Activated T-helper 2 cell treated with anti-CD3 and anti-CD28 coated beads, Interferon-gamma antibody, Interleukin-2, Interleukin-4, amounts not matched to agents 10 μg/mL and 5 μg/mL and 100 μg/mL, durations not matched to agents 14 hours and 24 hours and 36 hours (primary cell): ENCODE measurements at regions not wholly inside any gene's neighbourhood (a gene's known extent, or its start where the extent isn't known, plus 50 kb on each side); places are given as distances from the start of the nearest gene placed in this dataset.

Experiments used
- DNase-seq: peaks from one replicate; pipeline ENCODE4 v3.0.0; 2021; ENCODE audit warnings: low spot score
- H3K27ac Mint-ChIP-seq: one replicate; pipeline ENCODE4 v1.8.0; 2021; ENCODE audit warnings: mixed read lengths
- H3K27me3 Mint-ChIP-seq: one replicate; pipeline ENCODE4 v1.8.0; 2021; ENCODE audit warnings: low read depth, mixed read lengths
- H3K36me3 Mint-ChIP-seq: one replicate; pipeline ENCODE4 v1.8.0; 2021; ENCODE audit warnings: low read depth, mixed read lengths
- H3K4me1 Mint-ChIP-seq: one replicate; pipeline ENCODE4 v1.8.0; 2021; ENCODE audit warnings: low read depth, mixed read lengths
- H3K4me3 Mint-ChIP-seq: one replicate; pipeline ENCODE4 v1.8.0; 2021; ENCODE audit warnings: low read depth, mild to moderate bottlenecking, moderate library complexity, mixed read lengths
- H3K9me3 Mint-ChIP-seq: one replicate; pipeline ENCODE4 v1.8.0; 2021; ENCODE audit warnings: mixed read lengths
- intact Hi-C: fragments of 100-400 bp; cut with micrococcal nuclease; formaldehyde crosslinking; loops from one replicate; pipeline ENCODE4 v1.15.1; 2023

DNA sequence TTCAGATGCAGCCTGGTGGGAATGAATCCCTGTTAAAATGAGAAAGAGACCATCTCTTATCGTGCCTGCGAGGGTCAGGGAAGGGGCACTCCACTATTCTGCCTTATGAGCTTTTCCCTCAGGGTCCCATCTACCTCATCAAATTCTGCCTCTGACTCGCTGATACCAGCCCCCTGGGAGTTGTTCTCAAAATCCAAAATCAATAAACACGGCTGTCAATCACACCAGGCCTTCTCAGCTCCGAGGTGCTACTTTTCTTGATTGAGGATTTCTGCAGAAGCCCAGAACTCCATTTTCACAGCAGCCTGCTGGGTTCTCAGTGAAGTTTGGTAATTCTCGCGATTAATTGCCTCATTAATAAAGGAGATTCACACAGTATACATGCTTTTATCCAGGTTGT, 312.6 kb downstream of the STIM2 start:
- H3K9me3 Mint-ChIP-seq, result peaks cover 4% of the 10 kb centered on the region
- no peaks in the 10 kb centered on the region for H3K4me1 Mint-ChIP-seq
- intact Hi-C loops, result no loop called here
- no peak overlapping the region for H3K4me3 Mint-ChIP-seq
- no peak for DNase-seq
- no peaks in the 10 kb centered on the region for H3K27me3 Mint-ChIP-seq
- no peaks in the 10 kb centered on the region for H3K36me3 Mint-ChIP-seq
- H3K27ac Mint-ChIP-seq, result no peak overlapping the region

DNA sequence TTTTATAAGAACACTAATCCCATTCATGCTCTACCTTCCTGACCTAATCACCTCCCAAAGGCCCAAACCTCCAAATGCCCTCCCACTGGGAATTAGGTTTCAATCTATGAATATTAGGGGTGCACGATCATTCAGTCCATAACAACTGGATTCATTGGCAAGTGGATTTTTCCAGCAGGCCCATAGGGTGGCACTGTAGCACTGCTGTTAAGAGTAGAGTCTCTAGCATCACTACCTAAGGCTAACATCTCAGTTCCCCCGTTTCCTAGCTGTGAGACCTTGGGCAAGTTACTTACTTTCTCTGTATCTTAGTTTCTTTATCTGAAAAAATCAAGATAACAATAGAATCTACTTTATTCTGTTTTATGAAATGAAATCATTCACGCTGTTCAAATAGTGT, 315.8 kb downstream of the STIM2 start:
- no peaks in the 10 kb centered on the region for H3K36me3 Mint-ChIP-seq
- no peaks in the 10 kb centered on the region for H3K4me1 Mint-ChIP-seq
- DNase-seq, result no peak
- H3K27ac Mint-ChIP-seq, result no peak overlapping the region
- peaks cover 4% of the 10 kb centered on the region for H3K9me3 Mint-ChIP-seq
- no peaks in the 10 kb centered on the region for H3K27me3 Mint-ChIP-seq
- H3K4me3 Mint-ChIP-seq, result no peak overlapping the region
- intact Hi-C loops, result no loop called here

DNA sequence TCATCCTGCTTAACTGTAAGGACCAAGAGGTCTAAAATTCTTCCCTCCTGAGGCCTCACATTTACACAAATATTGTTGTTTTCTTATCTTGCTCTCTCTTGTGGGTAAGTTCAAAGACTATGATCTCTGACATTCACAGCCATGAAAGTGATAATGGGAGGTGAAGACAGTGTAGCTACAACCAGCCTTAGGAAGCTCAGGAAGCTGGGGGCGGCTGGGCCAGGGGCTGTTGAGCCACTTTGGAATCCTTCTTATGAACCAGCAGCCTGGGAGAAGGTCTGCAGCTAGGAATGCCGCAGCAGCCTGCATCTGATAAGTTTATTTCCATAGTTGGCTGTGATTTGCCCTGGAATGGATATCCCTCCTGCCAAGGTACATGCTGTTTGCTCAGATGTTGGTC, 316.2 kb downstream of the STIM2 start:
- Mint-ChIP-seq H3K4me1 (no peaks in the 10 kb centered on the region), H3K27ac (no peak overlapping the region), H3K9me3 (peaks cover 4% of the 10 kb centered on the region), H3K36me3 (no peaks in the 10 kb centered on the region), H3K4me3 (no peak overlapping the region), H3K27me3 (no peaks in the 10 kb centered on the region)
- intact Hi-C loops, result no loop called here
- no peak for DNase-seq

DNA sequence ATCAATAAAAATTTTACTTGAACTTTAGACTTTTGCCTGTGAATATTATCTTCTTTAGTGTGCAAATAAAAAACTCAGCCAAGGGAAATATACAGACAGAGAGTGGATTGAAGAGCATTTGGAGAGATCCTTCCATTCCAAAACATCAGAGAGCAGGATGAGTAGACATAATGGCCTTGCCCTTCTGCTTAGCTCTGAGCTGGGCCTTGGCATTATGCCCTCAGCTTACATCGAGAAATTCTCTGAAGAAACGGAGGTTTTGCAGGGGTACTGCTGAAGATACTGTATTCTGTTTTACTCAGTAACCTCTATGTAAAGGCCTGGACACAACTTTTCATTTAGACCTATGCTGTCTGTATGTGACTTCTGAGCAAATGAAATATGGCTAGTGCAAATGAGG, 317.4 kb downstream of the STIM2 start:
- intact Hi-C loops, result no loop called here
- H3K36me3 Mint-ChIP-seq, result no peaks in the 10 kb centered on the region
- H3K27ac Mint-ChIP-seq, result no peak overlapping the region
- no peaks in the 10 kb centered on the region for H3K4me1 Mint-ChIP-seq
- no peak for DNase-seq
- no peak overlapping the region for H3K4me3 Mint-ChIP-seq
- no peaks in the 10 kb centered on the region for H3K27me3 Mint-ChIP-seq
- peaks cover 4% of the 10 kb centered on the region for H3K9me3 Mint-ChIP-seq

DNA sequence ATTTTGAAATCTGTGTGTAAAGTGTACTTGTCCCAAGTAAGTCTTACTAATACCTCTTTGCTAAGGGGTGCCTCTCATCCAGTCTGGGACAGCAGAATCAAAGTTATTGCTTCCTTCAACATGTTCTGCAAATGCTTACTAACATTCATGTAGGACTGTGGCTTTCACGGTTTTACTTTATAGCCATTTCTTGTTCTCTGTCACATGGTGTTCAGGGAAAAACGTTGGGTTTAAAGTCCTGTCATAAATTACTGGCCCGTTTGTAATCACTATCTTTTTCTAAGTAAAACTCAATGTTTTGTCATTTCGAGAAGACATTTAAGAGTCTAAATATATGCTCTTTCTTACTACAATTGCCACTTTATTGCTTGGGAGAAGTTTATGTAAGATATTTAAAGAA, 321.1 kb downstream of the STIM2 start:
- no peaks in the 10 kb centered on the region for H3K9me3 Mint-ChIP-seq
- no peak overlapping the region for H3K4me3 Mint-ChIP-seq
- no peak overlapping the region for H3K27ac Mint-ChIP-seq
- H3K4me1 Mint-ChIP-seq, result no peaks in the 10 kb centered on the region
- no peak for DNase-seq
- H3K36me3 Mint-ChIP-seq, result no peaks in the 10 kb centered on the region
- intact Hi-C loops, result no loop called here
- H3K27me3 Mint-ChIP-seq, result no peaks in the 10 kb centered on the region

DNA sequence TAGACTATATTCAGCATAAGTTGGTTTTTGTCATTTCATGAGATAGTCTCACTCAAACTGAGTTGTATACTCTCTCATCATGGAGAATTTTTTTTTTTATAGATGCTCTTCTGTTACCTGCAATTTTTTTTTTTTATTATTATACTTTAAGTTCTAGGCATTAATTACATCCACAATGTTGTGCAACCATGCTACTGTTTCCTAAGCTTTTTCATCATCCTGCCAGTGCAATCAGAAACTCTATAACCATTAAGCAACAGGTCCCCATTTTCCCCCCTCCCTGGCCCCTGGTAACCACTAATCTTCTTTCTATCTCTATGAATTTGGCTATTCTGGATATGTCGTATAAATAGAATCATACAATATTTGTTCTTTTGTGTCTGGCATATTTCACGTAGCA, 321.6 kb downstream of the STIM2 start:
- intact Hi-C loops, result no loop called here
- no peak for DNase-seq
- H3K36me3 Mint-ChIP-seq, result no peaks in the 10 kb centered on the region
- H3K4me1 Mint-ChIP-seq, result no peaks in the 10 kb centered on the region
- no peaks in the 10 kb centered on the region for H3K9me3 Mint-ChIP-seq
- no peak overlapping the region for H3K27ac Mint-ChIP-seq
- H3K4me3 Mint-ChIP-seq, result no peak overlapping the region
- no peaks in the 10 kb centered on the region for H3K27me3 Mint-ChIP-seq

DNA sequence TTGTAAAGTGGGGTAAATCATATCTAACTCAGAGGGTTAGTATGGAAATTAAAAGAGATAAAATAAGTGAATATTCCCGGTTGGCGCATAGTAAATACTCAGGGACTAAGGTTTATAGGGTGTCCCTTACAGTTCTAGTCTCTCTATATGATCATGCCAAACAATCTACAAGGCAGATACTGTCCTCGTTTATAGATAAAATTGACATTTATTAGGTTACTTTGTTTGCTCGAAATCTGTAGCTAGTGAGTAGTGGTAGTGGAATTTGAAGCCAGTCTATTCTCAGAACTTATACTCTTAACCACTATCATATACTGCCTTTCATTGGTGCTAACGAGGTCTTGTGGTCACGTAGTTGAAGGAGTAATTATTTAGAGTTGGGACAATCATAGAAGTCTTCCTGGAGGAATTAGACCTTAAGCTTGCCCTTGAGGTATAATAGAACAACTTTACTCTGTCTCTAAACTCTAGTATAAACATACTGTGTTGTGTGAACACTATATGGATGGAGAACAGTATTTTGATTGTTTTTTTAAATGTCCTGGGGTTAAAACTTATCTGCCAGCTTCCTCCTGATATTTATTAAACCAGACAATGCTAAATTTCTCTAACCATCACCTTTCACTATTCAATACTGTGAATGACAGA, 324.0 kb downstream of the STIM2 start:
- no peak for DNase-seq
- no peaks in the 10 kb centered on the region for H3K4me1 Mint-ChIP-seq
- H3K27me3 Mint-ChIP-seq, result no peaks in the 10 kb centered on the region
- no peaks in the 10 kb centered on the region for H3K36me3 Mint-ChIP-seq
- no peak overlapping the region for H3K27ac Mint-ChIP-seq
- H3K4me3 Mint-ChIP-seq, result no peak overlapping the region
- H3K9me3 Mint-ChIP-seq, result no peaks in the 10 kb centered on the region
- intact Hi-C loops, result no loop called here

DNA sequence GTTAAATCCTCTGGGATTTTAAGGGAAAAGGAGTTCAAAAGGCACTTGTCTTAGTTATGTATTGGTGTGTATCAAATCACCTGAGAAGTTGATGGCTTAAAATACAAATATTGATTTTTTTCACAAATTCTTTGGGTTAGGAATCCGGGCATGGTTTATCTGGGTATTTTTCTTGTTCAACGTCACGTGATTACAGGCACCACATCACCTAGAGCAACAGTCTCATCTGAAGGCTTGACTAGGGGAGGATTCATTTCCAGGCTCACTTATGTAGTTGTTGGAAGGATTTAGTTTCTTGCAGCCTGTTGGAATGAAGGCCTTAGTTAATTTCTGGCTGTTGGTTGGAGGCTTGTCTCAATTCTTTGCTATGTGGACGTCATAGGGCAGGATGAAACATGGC, 326.1 kb downstream of the STIM2 start:
- no peak overlapping the region for H3K27ac Mint-ChIP-seq
- H3K36me3 Mint-ChIP-seq, result no peaks in the 10 kb centered on the region
- H3K27me3 Mint-ChIP-seq, result no peaks in the 10 kb centered on the region
- intact Hi-C loops, result no loop called here
- H3K4me3 Mint-ChIP-seq, result no peak overlapping the region
- no peak for DNase-seq
- H3K9me3 Mint-ChIP-seq, result no peaks in the 10 kb centered on the region
- H3K4me1 Mint-ChIP-seq, result no peaks in the 10 kb centered on the region

DNA sequence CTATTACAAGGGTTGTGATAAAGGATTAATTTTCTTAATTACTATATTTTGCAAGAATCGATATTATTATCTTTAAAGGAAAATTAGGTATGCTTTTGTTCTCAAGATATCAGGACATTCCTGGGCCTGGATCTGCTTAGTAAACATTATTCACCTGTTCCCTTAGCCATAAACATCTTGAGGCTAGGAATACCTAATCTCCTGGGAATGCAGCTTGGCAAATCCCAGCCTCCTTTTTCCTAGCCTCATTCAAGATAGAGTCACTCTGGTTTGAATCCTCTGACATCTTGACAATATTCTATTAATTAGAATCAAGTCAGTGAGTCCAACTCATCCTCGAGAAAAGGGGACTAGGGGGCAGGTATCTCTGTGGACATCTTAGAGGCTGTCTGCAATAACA, 327.1 kb downstream of the STIM2 start:
- Mint-ChIP-seq H3K27me3 (no peaks in the 10 kb centered on the region), H3K27ac (no peak overlapping the region), H3K4me1 (no peaks in the 10 kb centered on the region), H3K9me3 (no peaks in the 10 kb centered on the region), H3K4me3 (no peak overlapping the region), H3K36me3 (no peaks in the 10 kb centered on the region)
- intact Hi-C loops, result no loop called here
- no peak for DNase-seq

DNA sequence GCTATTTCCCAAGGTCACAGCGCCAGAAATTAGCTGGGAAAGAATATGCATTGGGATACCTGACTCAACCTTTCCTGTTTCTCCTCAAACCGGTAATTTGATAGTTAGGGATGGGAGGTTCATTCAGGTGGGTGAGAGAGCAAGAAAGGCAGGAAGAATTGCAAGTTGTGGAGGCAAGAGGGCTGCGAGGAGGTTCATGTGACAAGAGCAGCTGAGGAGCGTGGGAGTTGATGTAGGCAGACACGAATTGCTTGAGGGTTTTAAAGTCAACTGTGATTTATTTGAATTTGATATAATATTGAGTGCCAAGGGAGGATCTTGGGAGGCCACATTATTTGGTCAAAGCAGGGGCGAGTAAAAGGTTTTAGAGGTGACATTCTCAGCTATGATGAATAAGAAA, 329.0 kb downstream of the STIM2 start:
- Mint-ChIP-seq H3K4me3 (no peak overlapping the region), H3K9me3 (no peaks in the 10 kb centered on the region), H3K4me1 (no peaks in the 10 kb centered on the region), H3K27ac (no peak overlapping the region), H3K36me3 (no peaks in the 10 kb centered on the region), H3K27me3 (no peaks in the 10 kb centered on the region)
- intact Hi-C loops, result no loop called here
- no peak for DNase-seq

DNA sequence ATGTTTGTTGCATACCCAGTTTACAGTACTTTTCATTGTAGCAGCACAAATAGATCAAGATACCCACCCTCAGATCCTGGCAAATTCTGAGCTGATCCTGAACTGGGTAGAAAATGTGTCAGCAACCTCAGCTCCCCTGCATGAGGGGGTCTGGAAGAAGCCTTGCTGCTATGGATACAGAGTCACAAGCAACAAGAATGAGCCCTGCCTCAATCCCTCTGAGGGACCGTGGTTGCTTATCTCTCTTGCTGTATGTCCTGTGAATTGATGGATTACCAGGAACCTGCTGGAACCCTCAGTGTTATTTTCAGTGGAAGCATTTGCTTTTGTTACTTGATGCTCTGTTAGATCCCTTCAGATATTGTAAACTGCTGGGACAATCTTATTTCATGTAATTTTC, 331.0 kb downstream of the STIM2 start:
- intact Hi-C loops, result no loop called here
- no peaks in the 10 kb centered on the region for H3K27me3 Mint-ChIP-seq
- H3K4me3 Mint-ChIP-seq, result no peak overlapping the region
- no peaks in the 10 kb centered on the region for H3K4me1 Mint-ChIP-seq
- no peaks in the 10 kb centered on the region for H3K9me3 Mint-ChIP-seq
- no peak for DNase-seq
- H3K27ac Mint-ChIP-seq, result no peak overlapping the region
- no peaks in the 10 kb centered on the region for H3K36me3 Mint-ChIP-seq

DNA sequence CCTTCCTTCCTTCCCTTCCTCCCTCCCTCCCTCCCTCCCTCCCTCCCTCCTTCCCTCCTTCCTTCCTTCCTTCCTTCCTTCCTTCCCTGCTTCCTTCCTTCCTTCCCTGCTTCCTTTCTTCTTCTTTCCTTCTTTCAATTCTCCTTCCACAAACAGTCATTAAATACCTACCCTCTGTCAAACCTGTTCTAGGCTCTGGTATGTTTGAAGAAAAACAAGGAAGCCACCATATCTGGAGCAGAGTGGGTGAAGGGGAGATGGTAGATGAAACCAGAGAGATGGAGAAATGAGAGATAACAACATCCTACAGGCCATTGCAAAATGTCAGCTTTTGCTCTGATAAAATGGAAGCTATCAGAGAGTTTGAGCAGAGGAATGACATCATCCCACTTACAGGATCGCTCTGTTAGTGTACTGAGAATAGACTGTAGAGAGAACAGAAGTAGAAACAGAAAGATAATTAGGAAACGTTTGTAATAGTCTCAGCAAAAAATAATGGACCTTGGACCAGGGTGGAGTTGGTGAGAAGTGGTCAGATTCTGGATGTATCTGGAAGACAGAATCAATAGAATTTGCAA, 334.0 kb downstream of the STIM2 start:
- no peak overlapping the region for H3K4me3 Mint-ChIP-seq

DNA sequence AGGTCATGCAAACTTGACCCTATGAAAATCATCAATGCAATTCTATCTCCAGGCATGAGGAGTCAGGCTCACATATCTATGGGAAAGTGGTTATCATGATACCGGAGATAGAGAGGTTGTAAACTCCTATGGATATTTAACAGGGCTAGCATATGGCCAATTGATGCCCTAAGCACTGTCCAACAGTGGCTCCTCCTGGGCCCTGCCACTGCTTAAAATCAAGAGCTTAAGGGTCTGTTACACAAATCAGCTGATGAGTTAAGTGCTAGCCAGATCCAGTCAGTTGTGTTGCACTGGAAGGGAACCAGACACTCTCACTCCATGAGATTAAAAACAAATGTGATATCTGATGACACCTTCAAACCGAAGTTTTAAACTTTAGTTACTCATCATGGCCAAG, 337.6 kb downstream of the STIM2 start:
- DNase-seq, result no peak
- intact Hi-C loops, result no loop called here
- H3K27ac Mint-ChIP-seq, result no peak overlapping the region
- H3K4me3 Mint-ChIP-seq, result no peak overlapping the region
- H3K9me3 Mint-ChIP-seq, result no peaks in the 10 kb centered on the region
- no peaks in the 10 kb centered on the region for H3K4me1 Mint-ChIP-seq
- H3K27me3 Mint-ChIP-seq, result no peaks in the 10 kb centered on the region
- H3K36me3 Mint-ChIP-seq, result no peaks in the 10 kb centered on the region

More for the DNA sequence above, 334.0 kb downstream of the STIM2 start:
- intact Hi-C loops, result no loop called here
- no peaks in the 10 kb centered on the region for H3K36me3 Mint-ChIP-seq
- no peaks in the 10 kb centered on the region for H3K27me3 Mint-ChIP-seq
- H3K4me1 Mint-ChIP-seq, result no peaks in the 10 kb centered on the region
- no peak for DNase-seq
- no peaks in the 10 kb centered on the region for H3K9me3 Mint-ChIP-seq
- H3K27ac Mint-ChIP-seq, result no peak overlapping the region

DNA sequence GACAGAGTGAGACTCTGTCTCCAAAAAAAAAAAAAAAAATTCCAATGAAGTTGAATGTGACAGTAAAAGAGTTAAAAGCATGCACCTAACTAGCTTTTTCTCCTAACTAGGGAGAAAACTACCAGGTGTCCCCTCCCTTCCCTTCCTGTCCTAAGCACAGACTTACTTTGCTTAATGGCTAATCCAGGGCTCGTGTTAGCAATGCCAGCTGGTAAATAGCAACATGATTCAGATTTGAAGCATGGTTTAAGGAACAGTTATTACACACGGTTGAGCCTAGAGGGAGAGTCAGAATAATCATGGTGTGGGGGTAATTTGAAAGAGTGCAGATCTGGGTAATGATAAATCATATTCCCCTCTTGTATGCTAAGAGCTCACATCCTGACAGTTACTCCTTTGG, 338.3 kb downstream of the STIM2 start:
- intact Hi-C loops, result no loop called here
- Mint-ChIP-seq H3K27ac (no peak overlapping the region), H3K4me3 (no peak overlapping the region), H3K9me3 (no peaks in the 10 kb centered on the region), H3K27me3 (no peaks in the 10 kb centered on the region), H3K4me1 (no peaks in the 10 kb centered on the region), H3K36me3 (no peaks in the 10 kb centered on the region)
- DNase-seq, result no peak
